MCF 10A (cell line): ENCODE measurements at regions not wholly inside any gene's neighbourhood (a gene's known extent, or its start where the extent isn't known, plus 50 kb on each side); places are given as distances from the start of the nearest gene placed in this dataset.
"Not testable (repeated sequence)": the region's sequence is repeated elsewhere in the genome, so short reads cannot be mapped to it uniquely, and the experiment has no call there.

Source experiments
- BruUV-seq: library from RNA; stranded (reverse); fragments of 400-500 nt; replicated peaks from 2 replicates; lab custom pipeline; 2021; lab: Mats Ljungman, UMichigan
- CTCF ChIA-PET: fragments of 300-600 bp; sonication (Branson Sonifier 250); formaldehyde crosslinking; extraction: SDS; loops from one replicate; lab custom pipeline; 2021; ENCODE audit warnings: antibody characterized with exemption, inconsistent platforms; lab: Yijun Ruan, JAX
- POLR2A ChIA-PET: fragments of 300-600, 350-650 bp; sonication (Branson Sonifier 250); formaldehyde crosslinking; extraction: SDS; loops from one replicate; lab custom pipeline; 2020; ENCODE audit warnings: antibody characterized with exemption, inconsistent platforms; lab: Yijun Ruan, JAX
- DNase-seq: peaks from one replicate; pipeline ENCODE4 v3.0.0-alpha.2; 2018; ENCODE audit not compliant: unreplicated experiment
- H3K27ac Mint-ChIP-seq: one replicate; pipeline ENCODE4 v1.8.0; 2022; ENCODE audit warnings: mild to moderate bottlenecking, low read depth, mixed read lengths; ENCODE audit not compliant: unreplicated experiment
- H3K27me3 Mint-ChIP-seq: one replicate; pipeline ENCODE4 v1.8.0; 2022; ENCODE audit warnings: mixed read lengths; ENCODE audit not compliant: insufficient read depth, unreplicated experiment
- H3K36me3 Mint-ChIP-seq: one replicate; pipeline ENCODE4 v1.8.0; 2022; ENCODE audit warnings: mild to moderate bottlenecking, moderate library complexity, mixed read lengths; ENCODE audit not compliant: insufficient read depth, unreplicated experiment
- H3K4me1 Mint-ChIP-seq: one replicate; pipeline ENCODE4 v1.8.0; 2022; ENCODE audit warnings: mixed read lengths; ENCODE audit not compliant: insufficient read depth, unreplicated experiment
- H3K4me3 Mint-ChIP-seq: one replicate; pipeline ENCODE4 v1.8.0; 2022; ENCODE audit warnings: mild to moderate bottlenecking, moderate library complexity, mixed read lengths; ENCODE audit not compliant: unreplicated experiment
- H3K9me3 Mint-ChIP-seq: one replicate; pipeline ENCODE4 v1.8.0; 2022; ENCODE audit warnings: mixed read lengths; ENCODE audit not compliant: unreplicated experiment
- intact Hi-C: fragments of 100-400 bp; cut with micrococcal nuclease; formaldehyde crosslinking; loops from 2 replicates; pipeline ENCODE4 v1.14.1; 2022
- TF ChIP-seq, protein P1 (sequence below): fragments of 200-600 bp; IDR thresholded peaks from one replicate; pipeline ENCODE4 v1.8.0; 2022; ENCODE audit warnings: antibody characterized with exemption, mild to moderate bottlenecking; ENCODE audit not compliant: unreplicated experiment

DNA sequence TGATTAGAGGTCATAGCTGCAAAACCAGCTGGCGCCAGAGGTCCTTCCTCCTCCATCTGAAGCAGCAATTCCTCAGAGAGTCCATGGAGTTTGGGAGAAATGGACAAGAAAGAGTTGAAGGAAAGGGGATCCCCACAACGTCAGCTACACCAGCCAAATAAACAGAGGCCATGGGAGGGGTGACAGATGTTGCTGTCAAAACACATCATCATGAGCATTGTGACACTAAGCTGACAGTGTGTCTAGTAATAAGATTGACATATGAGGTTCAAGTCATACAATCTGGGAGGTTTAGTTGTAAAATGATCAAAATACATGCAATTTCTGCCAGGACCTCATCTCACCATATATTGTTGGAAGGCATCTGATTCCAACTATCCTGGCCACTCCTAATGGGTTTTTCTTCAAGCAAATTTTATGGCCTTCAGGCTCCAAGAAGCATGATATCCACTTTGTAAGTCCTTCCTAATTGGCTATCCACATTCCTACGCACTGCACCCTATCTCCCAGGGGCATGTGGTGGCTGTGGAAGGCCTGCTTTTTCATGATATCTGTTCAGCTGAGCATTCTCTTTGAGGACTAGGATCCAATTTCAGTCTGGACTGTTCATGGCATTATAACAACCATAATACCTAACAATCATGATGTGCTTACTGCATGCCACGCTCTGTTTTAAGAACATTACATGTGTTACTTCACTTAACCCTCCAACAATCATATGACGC, 335.0 kb upstream of the ID2 start:
- BruUV-seq = no TSS peak
- ChIA-PET CTCF (no interaction called here), POLR2A (no interaction called here)

DNA sequence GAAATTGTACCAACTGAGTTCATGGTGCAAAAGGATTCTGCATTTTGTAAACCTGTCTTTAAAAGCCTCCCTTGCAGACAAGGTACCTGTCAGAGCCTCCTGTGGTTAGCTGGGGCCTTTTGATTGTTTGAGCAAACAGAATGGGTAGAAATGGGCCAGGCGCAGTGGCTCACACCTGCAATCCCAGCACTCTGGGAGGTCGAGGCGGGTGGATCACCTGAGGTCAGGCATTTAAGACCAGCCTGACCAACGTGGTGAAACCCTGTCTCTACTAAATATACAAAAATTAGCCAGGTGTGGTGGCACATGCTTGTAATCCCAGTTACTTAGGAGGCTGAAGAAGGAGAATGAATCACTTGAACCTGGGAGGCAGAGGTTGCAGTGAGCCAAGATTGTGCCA, 332.9 kb upstream of the ID2 start:
- BruUV-seq, H3K9me3 Mint-ChIP-seq, H3K4me3 Mint-ChIP-seq, intact Hi-C loops, POLR2A ChIA-PET, H3K36me3 Mint-ChIP-seq, H3K27ac Mint-ChIP-seq, H3K27me3 Mint-ChIP-seq, DNase-seq, CTCF ChIA-PET, H3K4me1 Mint-ChIP-seq: not testable (repeated sequence)

More for the DNA sequence above, 335.0 kb upstream of the ID2 start:
- intact Hi-C loops = no loop called here
- H3K4me3 Mint-ChIP-seq = no peak overlapping the region
- H3K27me3 Mint-ChIP-seq = no peaks in the 10 kb centered on the region
- H3K9me3 Mint-ChIP-seq = no peaks in the 10 kb centered on the region
- TF ChIP-seq, protein P1, sequence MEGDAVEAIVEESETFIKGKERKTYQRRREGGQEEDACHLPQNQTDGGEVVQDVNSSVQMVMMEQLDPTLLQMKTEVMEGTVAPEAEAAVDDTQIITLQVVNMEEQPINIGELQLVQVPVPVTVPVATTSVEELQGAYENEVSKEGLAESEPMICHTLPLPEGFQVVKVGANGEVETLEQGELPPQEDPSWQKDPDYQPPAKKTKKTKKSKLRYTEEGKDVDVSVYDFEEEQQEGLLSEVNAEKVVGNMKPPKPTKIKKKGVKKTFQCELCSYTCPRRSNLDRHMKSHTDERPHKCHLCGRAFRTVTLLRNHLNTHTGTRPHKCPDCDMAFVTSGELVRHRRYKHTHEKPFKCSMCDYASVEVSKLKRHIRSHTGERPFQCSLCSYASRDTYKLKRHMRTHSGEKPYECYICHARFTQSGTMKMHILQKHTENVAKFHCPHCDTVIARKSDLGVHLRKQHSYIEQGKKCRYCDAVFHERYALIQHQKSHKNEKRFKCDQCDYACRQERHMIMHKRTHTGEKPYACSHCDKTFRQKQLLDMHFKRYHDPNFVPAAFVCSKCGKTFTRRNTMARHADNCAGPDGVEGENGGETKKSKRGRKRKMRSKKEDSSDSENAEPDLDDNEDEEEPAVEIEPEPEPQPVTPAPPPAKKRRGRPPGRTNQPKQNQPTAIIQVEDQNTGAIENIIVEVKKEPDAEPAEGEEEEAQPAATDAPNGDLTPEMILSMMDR = no peak
- H3K4me1 Mint-ChIP-seq = no peaks in the 10 kb centered on the region
- H3K27ac Mint-ChIP-seq = no peak overlapping the region
- no peak for DNase-seq
- H3K36me3 Mint-ChIP-seq = no peaks in the 10 kb centered on the region

DNA sequence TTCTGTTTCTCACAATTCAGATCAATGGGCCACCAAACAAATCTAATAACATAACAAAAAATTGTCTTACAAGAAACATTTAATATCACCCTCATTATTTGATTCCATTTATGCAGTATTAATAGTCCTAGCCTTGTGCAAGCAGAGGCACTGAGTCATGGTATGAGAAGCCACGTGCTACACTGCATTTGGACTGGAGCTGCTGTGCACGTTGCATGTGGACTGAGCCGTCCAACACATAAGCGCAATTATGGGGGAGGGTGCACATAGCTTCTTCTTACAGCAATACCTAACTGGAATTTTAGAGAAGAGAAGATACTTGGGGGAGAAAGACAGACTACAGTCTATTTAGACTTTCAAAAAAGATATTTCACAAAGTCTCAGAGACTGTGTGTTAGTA, 329.6 kb upstream of the ID2 start:
- no TSS peak for BruUV-seq
- Mint-ChIP-seq H3K4me3 (no peak overlapping the region), H3K36me3 (no peaks in the 10 kb centered on the region), H3K9me3 (peaks cover 8% of the 10 kb centered on the region), H3K4me1 (no peaks in the 10 kb centered on the region), H3K27me3 (no peaks in the 10 kb centered on the region), H3K27ac (no peak overlapping the region)
- peak; percentile 56 for DNase-seq
- POLR2A ChIA-PET = no interaction called here
- TF ChIP-seq, protein P1 = no peak
- intact Hi-C loops = no loop called here
- CTCF ChIA-PET = no interaction called here

DNA sequence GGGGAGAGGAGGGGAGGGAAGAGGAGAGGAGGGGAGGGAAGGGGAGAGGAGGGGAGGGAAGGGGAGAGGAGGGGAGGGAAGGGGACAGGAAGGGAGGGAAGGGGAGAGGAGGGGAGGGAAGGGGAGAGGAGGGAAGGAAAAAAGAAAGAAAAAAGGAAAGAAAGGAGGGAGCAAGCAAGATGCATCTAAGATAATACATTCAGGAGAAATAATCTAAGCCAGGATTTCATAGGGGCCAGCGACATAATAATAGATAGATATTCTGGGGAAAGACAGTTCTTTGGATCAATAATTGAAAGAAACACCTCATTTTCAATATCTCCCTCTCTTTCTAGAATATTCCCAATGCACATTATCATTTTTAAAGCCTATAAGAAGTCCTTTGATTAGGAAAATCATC, 328.9 kb upstream of the ID2 start:
- no peaks in the 10 kb centered on the region for H3K27me3 Mint-ChIP-seq
- no peak overlapping the region for H3K4me3 Mint-ChIP-seq
- no TSS peak for BruUV-seq
- H3K4me1 Mint-ChIP-seq = no peaks in the 10 kb centered on the region
- peaks cover 10% of the 10 kb centered on the region for H3K9me3 Mint-ChIP-seq
- intact Hi-C loops = no loop called here
- CTCF ChIA-PET = no interaction called here
- DNase-seq = no peak
- H3K27ac Mint-ChIP-seq = no peak overlapping the region
- TF ChIP-seq, protein P1 = no peak
- no peaks in the 10 kb centered on the region for H3K36me3 Mint-ChIP-seq
- POLR2A ChIA-PET = no interaction called here
